CD4-positive, alpha-beta T cell (primary cell): ENCODE measurements at regions not wholly inside any gene's neighbourhood (a gene's known extent, or its start where the extent isn't known, plus 50 kb on each side); places are given as distances from the start of the nearest gene placed in this dataset.

Experiments
- ATAC-seq: fragments of 200-7000 bp; cut with Tn5 transposase; one replicate; pipeline ENCODE4 v1.10.0; 2022; ENCODE audit warnings: mild to moderate bottlenecking; ENCODE audit not compliant: poor library complexity
- CTCF ChIA-PET: fragments of 350-600 bp; sonication (Branson Sonifier 250); formaldehyde crosslinking; loops from one replicate; lab custom pipeline; 2021; ENCODE audit warnings: antibody characterized with exemption, inconsistent platforms; lab: Charles Lee
- POLR2A ChIA-PET: fragments of 350-600 bp; sonication (Branson Sonifier 250); formaldehyde crosslinking; loops from one replicate; lab custom pipeline; 2021; ENCODE audit warnings: antibody characterized with exemption, inconsistent platforms; lab: Charles Lee
- DNase-seq, 14 experiments: peaks; one replicate each; pipeline ENCODE4 v3.0.0-alpha.2; 2013 to 2020; ENCODE audit warnings: mixed read lengths in 2 of 14
- H3K27ac ChIP-seq, 2 donors: one replicate each; pipeline versions ENCODE4 v1.5.1 to v1.7.0; 2013; ENCODE audit warnings: low read length in 2 of 2, low read depth in 1 of 2, mild to moderate bottlenecking in 1 of 2
- H3K27me3 ChIP-seq, 2 experiments: 1 replicate in 1 of 2; 2 replicates in 1 of 2; pipeline versions ENCODE4 v1.6.1 to v1.7.0; 2013; ENCODE audit warnings: low read length in 2 of 2, control low read depth in 1 of 2, mild to moderate bottlenecking in 1 of 2, moderate library complexity in 1 of 2; ENCODE audit not compliant: insufficient read depth in 2 of 2, control insufficient read depth in 1 of 2
- H3K36me3 ChIP-seq: one replicate; pipeline ENCODE4 v1.6.1; 2013; ENCODE audit warnings: low read length, control low read depth; ENCODE audit not compliant: insufficient read depth
- H3K4me1 ChIP-seq: one replicate; pipeline ENCODE4 v1.6.1; 2013; ENCODE audit warnings: low read length, control low read depth; ENCODE audit not compliant: insufficient read depth
- H3K4me3 ChIP-seq: one replicate; pipeline ENCODE4 v1.5.1; 2013; ENCODE audit warnings: mild to moderate bottlenecking, low read length, moderate library complexity
- H3K9me3 ChIP-seq, 2 experiments: 1 replicate in 1 of 2; 2 replicates in 1 of 2; pipeline versions ENCODE4 v1.6.1 to v1.7.0; 2013; ENCODE audit warnings: low read length in 2 of 2, mild to moderate bottlenecking in 2 of 2, control low read depth in 1 of 2, moderate library complexity in 1 of 2; ENCODE audit not compliant: control insufficient read depth in 1 of 2, insufficient read depth in 1 of 2
- H3K27ac Mint-ChIP-seq: one replicate; pipeline ENCODE4 v1.8.0; 2020; ENCODE audit warnings: mixed read lengths
- H3K27me3 Mint-ChIP-seq: one replicate; pipeline ENCODE4 v1.8.0; 2021; ENCODE audit warnings: mixed read lengths
- H3K36me3 Mint-ChIP-seq: one replicate; pipeline ENCODE4 v1.8.0; 2021; ENCODE audit warnings: low read depth, mixed read lengths
- H3K4me1 Mint-ChIP-seq: one replicate; pipeline ENCODE4 v1.8.0; 2021; ENCODE audit warnings: low read depth, mixed read lengths
- H3K4me3 Mint-ChIP-seq: one replicate; pipeline ENCODE4 v1.8.0; 2020; ENCODE audit warnings: mild to moderate bottlenecking, mixed read lengths
- H3K9me3 Mint-ChIP-seq: one replicate; pipeline ENCODE4 v1.8.0; 2020; ENCODE audit warnings: mixed read lengths
- intact Hi-C, 2 experiments: fragments of 100-400 bp; cut with DNase I in 1 of 2; cut with micrococcal nuclease in 1 of 2; formaldehyde crosslinking; loops; one replicate each; pipeline versions ENCODE4 v1.15.1 to v1.9.0; 2023 to 2025; cut with DNase I, micrococcal nuclease
- TF ChIP-seq, protein P1 (sequence below): fragments of 200-600 bp; IDR thresholded peaks from one replicate; pipeline ENCODE4 v1.8.0; 2022; ENCODE audit warnings: antibody characterized with exemption, mild to moderate bottlenecking

DNA sequence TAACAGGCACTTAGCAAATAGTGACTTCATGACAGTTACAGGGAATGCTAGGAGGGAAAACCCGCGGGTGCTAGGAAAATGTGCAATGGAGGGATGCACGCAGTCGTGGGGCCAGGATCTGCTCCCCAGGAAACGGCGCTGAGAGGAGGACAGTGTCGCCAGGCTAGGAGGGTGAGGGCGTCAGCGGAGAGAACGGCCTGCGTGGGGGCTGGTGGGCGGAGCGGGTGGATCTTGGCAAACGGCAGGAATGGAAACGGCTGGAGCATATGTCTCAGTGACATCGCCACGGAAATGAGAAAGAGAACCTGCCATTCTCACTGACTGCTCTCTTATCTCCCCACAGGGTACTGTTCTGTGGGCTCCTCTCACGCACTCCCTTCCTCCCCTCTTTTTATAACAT is 478.5 kb upstream of the ID2 start:
- ATAC-seq: no peak
- no peak overlapping the region for H3K4me3 ChIP-seq
- H3K27ac ChIP-seq: no peak overlapping the region
- H3K27me3 ChIP-seq: no peaks in the 10 kb centered on the region
- DNase-seq: no peak
- H3K9me3 ChIP-seq: peaks cover 5 to 12% of the 10 kb centered on the region in 2 experiments
- no peaks in the 10 kb centered on the region for H3K36me3 ChIP-seq
- no peak overlapping the region for H3K27ac Mint-ChIP-seq
- no peaks in the 10 kb centered on the region for H3K4me1 Mint-ChIP-seq
- H3K9me3 Mint-ChIP-seq: peaks cover 3% of the 10 kb centered on the region
- no peak overlapping the region for H3K4me3 Mint-ChIP-seq
- intact Hi-C loops: no loop called here
- H3K36me3 Mint-ChIP-seq: no peaks in the 10 kb centered on the region
- H3K4me1 ChIP-seq: no peaks in the 10 kb centered on the region
- ChIA-PET POLR2A (no interaction called here), CTCF (no interaction called here)
- TF ChIP-seq, protein P1, sequence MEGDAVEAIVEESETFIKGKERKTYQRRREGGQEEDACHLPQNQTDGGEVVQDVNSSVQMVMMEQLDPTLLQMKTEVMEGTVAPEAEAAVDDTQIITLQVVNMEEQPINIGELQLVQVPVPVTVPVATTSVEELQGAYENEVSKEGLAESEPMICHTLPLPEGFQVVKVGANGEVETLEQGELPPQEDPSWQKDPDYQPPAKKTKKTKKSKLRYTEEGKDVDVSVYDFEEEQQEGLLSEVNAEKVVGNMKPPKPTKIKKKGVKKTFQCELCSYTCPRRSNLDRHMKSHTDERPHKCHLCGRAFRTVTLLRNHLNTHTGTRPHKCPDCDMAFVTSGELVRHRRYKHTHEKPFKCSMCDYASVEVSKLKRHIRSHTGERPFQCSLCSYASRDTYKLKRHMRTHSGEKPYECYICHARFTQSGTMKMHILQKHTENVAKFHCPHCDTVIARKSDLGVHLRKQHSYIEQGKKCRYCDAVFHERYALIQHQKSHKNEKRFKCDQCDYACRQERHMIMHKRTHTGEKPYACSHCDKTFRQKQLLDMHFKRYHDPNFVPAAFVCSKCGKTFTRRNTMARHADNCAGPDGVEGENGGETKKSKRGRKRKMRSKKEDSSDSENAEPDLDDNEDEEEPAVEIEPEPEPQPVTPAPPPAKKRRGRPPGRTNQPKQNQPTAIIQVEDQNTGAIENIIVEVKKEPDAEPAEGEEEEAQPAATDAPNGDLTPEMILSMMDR: no peak
- no peaks in the 10 kb centered on the region for H3K27me3 Mint-ChIP-seq

DNA sequence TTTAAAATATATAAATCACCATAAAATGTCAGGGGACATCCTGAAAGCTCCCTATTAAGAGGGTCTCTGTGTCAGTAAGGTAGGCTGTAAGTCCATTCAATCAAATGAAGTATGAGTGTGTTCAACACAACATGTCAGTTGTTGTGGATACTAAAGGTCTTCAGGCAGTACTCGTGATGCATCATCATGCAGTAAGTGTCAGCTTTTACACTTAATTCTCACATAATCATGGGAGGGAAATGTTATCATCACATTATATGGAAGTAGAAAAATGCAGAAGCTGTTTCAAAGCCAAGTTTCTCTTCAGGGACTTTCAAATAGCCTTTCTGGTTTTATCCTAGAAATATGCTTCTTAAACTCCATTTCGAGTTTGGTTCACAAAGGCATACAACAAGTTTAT is 477.1 kb upstream of the ID2 start:
- POLR2A ChIA-PET: no interaction called here
- no peaks in the 10 kb centered on the region for H3K4me1 ChIP-seq
- ATAC-seq: no peak
- H3K9me3 ChIP-seq: peaks cover 5 to 12% of the 10 kb centered on the region in 2 experiments
- no peaks in the 10 kb centered on the region for H3K27me3 ChIP-seq
- Mint-ChIP-seq H3K36me3 (no peaks in the 10 kb centered on the region), H3K27ac (no peak overlapping the region), H3K27me3 (no peaks in the 10 kb centered on the region), H3K9me3 (peaks cover 5% of the 10 kb centered on the region), H3K4me3 (no peak overlapping the region), H3K4me1 (no peaks in the 10 kb centered on the region)
- peak in 3 of 14 experiments; percentile 4 to 51 (median 31) for DNase-seq
- no peak overlapping the region for H3K27ac ChIP-seq
- H3K4me3 ChIP-seq: no peak overlapping the region
- intact Hi-C loops: no loop called here
- no peaks in the 10 kb centered on the region for H3K36me3 ChIP-seq
- CTCF ChIA-PET: no interaction called here
- TF ChIP-seq, protein P1: no peak

DNA sequence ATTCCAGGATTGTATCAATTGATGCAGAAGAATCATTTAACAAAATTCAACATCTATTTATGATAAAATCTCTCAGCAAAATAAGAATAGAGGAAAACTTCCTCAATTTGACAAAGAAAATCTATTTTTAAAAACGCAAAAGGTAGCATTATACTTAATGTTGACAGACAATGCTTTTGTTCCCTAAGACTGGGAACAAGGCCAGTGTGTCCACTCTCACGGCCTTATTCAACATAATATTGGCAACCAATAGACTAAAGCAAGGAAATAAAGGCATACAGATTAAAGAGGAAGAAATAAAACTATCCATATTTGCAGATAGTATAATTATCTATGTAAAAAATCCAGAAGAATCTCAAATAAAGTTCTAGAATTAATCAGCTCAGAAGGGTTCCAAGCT is 472.4 kb upstream of the ID2 start:
- Mint-ChIP-seq H3K9me3 (peaks cover 5% of the 10 kb centered on the region), H3K27me3 (no peaks in the 10 kb centered on the region), H3K36me3 (no peaks in the 10 kb centered on the region), H3K4me1 (no peaks in the 10 kb centered on the region), H3K27ac (no peak overlapping the region), H3K4me3 (no peak overlapping the region)
- Histone ChIP-seq H3K9me3 (peaks cover 5 to 12% of the 10 kb centered on the region in 2 experiments), H3K4me1 (no peaks in the 10 kb centered on the region), H3K27ac (no peak overlapping the region), H3K36me3 (no peaks in the 10 kb centered on the region), H3K27me3 (no peaks in the 10 kb centered on the region), H3K4me3 (no peak overlapping the region)
- ATAC-seq: no peak
- TF ChIP-seq, protein P1: no peak
- CTCF ChIA-PET: no interaction called here
- intact Hi-C loops: no loop called here
- no peak for DNase-seq
- POLR2A ChIA-PET: no interaction called here
